Head of caudate nucleus (tissue), 42 donors: ENCODE measurements at regions not wholly inside any gene's neighbourhood (a gene's known extent, or its start where the extent isn't known, plus 50 kb on each side); places are given as distances from the start of the nearest gene placed in this dataset.

ENCODE experiments used
- DNase-seq, 42 donors: peaks; one replicate each; pipeline versions ENCODE4 v3.0.0 to v3.0.0-alpha.2; 2020 to 2021; ENCODE audit warnings: mixed read lengths in 7 of 42
- intact Hi-C: fragments of 100-400 bp; cut with DNase I; formaldehyde crosslinking; loops from one replicate; pipeline ENCODE4 v1.15.0; 2022

GRCh38 chr13:59450229-59450628 lies 713.5 kb downstream of the DIAPH3 start:
- intact Hi-C loops, result no loop called here

GRCh38 chr13:59451236-59451635 lies 712.5 kb downstream of the DIAPH3 start:
- intact Hi-C loops, result no loop called here

More at GRCh38 chr13:59450229-59450628, 713.5 kb downstream of the DIAPH3 start:
- no peak for DNase-seq

GRCh38 chr13:59452189-59452890 lies 711.4 kb downstream of the DIAPH3 start:
- peak in 8 of 42 donors; percentile 5 to 38 (median 14) for DNase-seq
- intact Hi-C loops, result no loop called here

More at GRCh38 chr13:59451236-59451635, 712.5 kb downstream of the DIAPH3 start:
- DNase-seq, result no peak

GRCh38 chr13:59458908-59459579 lies 704.7 kb downstream of the DIAPH3 start:
- intact Hi-C loops, result no loop called here
- peak in 1 of 42 donors; percentile 2 for DNase-seq

GRCh38 chr13:59459972-59460371 lies 703.8 kb downstream of the DIAPH3 start:
- no peak for DNase-seq

GRCh38 chr13:59461411-59461810 lies 702.3 kb downstream of the DIAPH3 start:
- intact Hi-C loops, result no loop called here
- no peak for DNase-seq

More at GRCh38 chr13:59459972-59460371, 703.8 kb downstream of the DIAPH3 start:
- intact Hi-C loops, result no loop called here

- no peak for DNase-seq
- intact Hi-C loops, result no loop called here
Measured at GRCh38 chr13:59463023-59463422, 700.7 kb downstream of the DIAPH3 start.

GRCh38 chr13:59464926-59465325 lies 698.8 kb downstream of the DIAPH3 start:
- DNase-seq, result no peak
- intact Hi-C loops, result no loop called here

GRCh38 chr13:59468396-59468795 lies 695.3 kb downstream of the DIAPH3 start:
- intact Hi-C loops, result no loop called here

GRCh38 chr13:59471106-59471505 lies 692.6 kb downstream of the DIAPH3 start:
- intact Hi-C loops, result no loop called here
- DNase-seq, result no peak

More at GRCh38 chr13:59468396-59468795, 695.3 kb downstream of the DIAPH3 start:
- no peak for DNase-seq

- intact Hi-C loops, result no loop called here
- DNase-seq, result no peak
Measured at GRCh38 chr13:59472134-59472533, 691.6 kb downstream of the DIAPH3 start.

GRCh38 chr13:59474696-59475095 lies 689.0 kb downstream of the DIAPH3 start:
- DNase-seq, result no peak
- intact Hi-C loops, result no loop called here

- no peak for DNase-seq
- intact Hi-C loops, result no loop called here
Measured at GRCh38 chr13:59475911-59476310, 687.8 kb downstream of the DIAPH3 start.

- intact Hi-C loops, result no loop called here
- no peak for DNase-seq
Measured at GRCh38 chr13:59476366-59476765, 687.4 kb downstream of the DIAPH3 start.

GRCh38 chr13:59477011-59477410 lies 686.7 kb downstream of the DIAPH3 start:
- intact Hi-C loops, result no loop called here
- no peak for DNase-seq

GRCh38 chr13:59478908-59479307 lies 684.8 kb downstream of the DIAPH3 start:
- no peak for DNase-seq
- intact Hi-C loops, result no loop called here

GRCh38 chr13:59479629-59480028 lies 684.1 kb downstream of the DIAPH3 start:
- no peak for DNase-seq
- intact Hi-C loops, result no loop called here

GRCh38 chr13:59480396-59481259 lies 683.1 kb downstream of the DIAPH3 start:
- intact Hi-C loops, result no loop called here
- no peak for DNase-seq

- intact Hi-C loops, result no loop called here
- DNase-seq, result no peak
Measured at GRCh38 chr13:59483501-59484145, 680.1 kb downstream of the DIAPH3 start.
